GM19452 (cell line): ENCODE measurements at regions not wholly inside any gene's neighbourhood (a gene's known extent, or its start where the extent isn't known, plus 50 kb on each side); places are given as distances from the start of the nearest gene placed in this dataset.
"Not testable (repeated sequence)": the region's sequence is repeated elsewhere in the genome, so short reads cannot be mapped to it uniquely, and the experiment has no call there.

Experiments used
- ATAC-seq: cut with Tn5 transposase; IDR thresholded peaks from one replicate; pipeline ENCODE4 v1.9.1; 2021; ENCODE audit not compliant: unreplicated experiment

DNA sequence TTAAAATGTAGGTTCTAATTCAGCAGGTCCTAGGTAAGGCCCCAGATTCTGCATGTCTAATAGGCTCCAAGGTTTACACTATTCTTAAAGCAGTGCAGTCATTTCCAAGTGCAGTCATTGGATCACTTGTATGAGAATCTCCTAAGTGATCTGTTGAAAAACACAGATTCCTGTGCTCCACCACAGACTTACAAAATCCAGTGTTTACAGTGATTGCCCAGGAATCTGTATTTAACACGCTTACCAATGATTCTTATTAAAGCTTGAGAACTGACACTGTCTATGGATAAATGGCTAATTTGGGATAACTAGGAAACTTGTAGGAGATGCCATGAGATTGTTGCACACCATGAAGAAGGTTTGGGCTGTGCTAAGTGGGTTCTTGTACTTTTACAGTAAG is 104.6 kb upstream of the PLEKHG1 start:
- ATAC-seq, result no peak

DNA sequence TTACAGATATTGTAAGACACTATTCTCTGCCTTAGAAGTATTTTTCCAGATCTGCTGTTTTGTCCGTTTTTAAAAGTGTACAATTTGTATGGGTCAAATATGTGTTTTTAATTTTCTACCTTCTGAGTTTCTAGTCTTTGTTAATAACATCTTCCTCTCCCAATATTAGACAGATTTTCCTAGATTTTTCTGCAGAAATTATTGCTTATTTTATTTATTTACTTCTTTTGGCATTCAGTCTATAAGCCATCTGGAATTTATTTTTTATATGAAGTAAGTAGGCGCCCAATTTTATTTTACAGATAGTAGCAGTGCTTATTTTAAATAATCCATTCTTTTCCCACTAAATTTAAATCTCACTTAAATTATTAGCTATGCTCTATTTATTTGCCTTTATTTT is 103.1 kb upstream of the PLEKHG1 start:
- no peak for ATAC-seq

DNA sequence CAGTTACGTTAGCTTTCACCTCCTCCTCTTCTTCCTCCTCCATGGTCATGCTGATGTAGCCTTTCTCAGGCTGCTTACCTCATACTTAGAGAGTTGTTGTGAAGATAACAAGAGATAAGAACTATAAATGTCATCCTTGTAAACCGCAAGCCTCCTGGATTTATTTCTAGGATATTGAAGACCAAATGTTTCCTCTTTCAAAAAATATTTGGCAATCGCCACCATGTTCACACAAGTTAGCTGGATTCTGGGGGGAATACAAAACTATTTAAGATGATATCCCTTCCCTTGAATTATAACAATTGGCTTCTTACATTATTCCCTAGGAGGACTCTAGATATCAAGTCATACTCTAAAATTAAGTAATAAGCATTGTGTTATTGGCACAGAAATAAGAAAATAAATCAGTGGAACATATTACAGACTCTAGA is 99.8 kb upstream of the PLEKHG1 start:
- no peak for ATAC-seq

DNA sequence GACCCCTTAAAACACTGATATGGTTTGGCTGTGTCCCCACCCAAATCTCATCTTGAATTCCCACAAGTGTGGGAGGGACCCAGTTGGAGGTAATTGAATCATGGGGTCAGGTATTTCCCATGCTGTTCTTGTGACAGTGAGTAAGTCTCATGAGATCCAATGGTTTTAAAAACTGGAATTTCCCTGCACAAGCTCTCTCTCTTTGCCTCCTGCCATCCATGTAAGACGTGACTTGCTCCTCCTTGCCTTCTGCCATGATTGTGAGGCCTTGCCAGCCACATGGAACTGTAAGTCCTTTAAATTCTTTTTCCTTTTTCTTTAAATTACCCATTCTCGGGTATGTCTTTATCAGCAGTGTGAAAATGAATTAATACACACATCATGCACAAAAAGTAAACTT is 99.1 kb upstream of the PLEKHG1 start:
- ATAC-seq, result not testable (repeated sequence)

DNA sequence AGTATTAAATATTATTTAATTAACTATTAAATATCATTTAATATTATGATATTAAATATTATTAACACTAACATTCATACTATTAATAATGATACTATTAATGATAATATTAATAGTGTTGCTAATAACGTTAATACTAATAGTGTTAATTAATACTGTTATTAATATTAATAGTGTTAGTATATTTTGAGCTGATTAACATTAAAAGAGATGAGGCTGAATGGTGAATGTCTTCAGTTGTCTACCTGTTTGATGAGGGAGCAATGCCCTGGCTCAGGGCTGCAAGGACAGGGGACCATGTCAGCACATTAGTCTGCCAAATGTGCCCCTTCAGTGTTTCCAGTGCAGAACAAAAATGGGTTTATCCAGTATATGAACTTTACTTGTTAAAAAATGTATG is 96.6 kb upstream of the PLEKHG1 start:
- ATAC-seq, result no peak

DNA sequence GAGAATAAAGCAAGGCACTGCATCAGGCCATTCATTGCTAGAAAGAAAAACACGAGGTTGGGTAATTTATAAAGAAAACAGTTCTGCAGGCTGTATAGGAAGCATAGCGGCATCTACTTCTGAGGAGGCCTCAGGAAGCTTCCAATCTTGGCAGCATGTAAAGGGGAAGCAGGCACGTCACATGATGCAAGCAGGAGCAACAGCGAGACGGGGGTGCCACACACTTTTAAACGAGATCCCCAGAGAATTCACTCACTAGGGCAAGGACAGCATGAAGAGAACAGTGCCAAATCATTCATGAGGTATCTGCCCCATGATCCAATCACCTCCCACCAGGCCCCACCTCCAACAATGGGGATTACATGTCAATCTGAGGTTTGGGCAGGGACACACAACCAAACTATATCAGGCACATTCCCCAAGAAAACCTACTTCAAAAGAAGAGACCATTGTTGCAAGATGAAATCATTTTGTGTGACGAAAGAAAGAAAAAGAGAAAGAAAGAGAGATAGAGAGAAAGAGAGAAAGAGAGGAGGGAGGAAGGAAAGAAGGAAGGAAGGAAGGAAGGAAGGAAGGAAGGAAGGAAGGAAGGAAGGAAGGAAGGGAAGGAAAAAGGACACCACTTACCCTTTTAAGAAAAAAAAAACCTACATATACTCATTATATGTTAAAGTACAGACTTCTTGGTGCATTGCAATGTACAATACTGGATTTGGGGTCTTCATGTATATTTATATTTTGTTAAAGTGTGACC is 95.9 kb upstream of the PLEKHG1 start:
- ATAC-seq, result no peak

DNA sequence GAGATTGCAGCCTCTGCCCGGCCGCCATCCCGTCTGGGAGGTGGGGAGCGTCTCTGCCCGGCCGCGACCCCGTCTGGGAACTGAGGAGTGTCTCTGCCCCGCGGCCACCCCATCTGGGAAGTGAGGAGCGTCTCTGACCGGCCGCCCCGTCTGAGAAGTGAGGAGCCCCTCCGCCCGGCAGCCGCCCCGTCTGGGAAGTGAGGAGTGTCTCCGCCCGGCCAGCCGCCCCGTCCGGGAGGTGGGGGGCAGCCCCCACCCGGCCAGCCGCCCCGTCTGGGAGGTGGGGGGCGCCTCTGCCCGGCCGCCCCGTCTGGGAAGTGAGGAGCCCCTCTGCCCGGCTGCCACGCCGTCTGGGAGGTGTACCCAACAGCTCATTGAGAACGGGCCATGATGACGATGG is 92.3 kb upstream of the PLEKHG1 start:
- ATAC-seq, result not testable (repeated sequence)

DNA sequence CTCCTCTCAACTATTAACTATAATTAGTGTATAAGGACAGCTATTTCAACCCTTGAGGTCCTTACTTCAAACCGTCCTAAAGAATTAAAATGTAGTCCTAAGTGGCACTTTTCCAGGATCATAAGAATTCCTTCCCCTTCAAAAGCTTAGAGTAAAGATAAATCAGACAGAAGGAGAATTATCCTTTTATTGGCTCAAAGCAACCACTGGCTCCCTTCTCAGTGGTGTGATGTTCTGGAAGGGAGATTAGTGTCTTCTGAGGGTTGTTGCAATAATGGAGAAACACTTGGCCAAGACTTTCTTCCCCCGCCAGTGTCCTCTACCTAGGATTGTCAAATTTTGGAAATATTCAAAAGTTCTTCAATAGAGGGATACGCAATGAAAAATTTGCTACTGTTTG is 89.1 kb upstream of the PLEKHG1 start:
- no peak for ATAC-seq

DNA sequence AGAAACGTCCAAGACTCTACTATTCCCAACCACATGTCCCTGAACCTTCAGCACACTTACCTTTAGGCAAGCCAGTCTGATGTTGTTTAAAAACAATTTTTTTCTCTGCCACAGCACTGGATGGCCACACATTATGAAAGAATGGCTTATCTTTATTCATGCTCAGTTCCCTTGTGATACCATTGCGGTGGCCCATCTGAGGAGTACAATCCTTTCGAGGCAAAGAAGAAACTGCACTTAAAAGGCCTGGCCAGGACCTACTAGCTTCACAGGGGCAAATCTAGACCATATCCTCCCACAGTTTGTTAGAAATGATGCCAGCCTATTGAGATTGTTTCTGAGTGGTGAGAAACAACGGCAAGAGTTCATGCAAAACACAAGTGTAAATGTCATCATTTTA is 88.4 kb upstream of the PLEKHG1 start:
- no peak for ATAC-seq

DNA sequence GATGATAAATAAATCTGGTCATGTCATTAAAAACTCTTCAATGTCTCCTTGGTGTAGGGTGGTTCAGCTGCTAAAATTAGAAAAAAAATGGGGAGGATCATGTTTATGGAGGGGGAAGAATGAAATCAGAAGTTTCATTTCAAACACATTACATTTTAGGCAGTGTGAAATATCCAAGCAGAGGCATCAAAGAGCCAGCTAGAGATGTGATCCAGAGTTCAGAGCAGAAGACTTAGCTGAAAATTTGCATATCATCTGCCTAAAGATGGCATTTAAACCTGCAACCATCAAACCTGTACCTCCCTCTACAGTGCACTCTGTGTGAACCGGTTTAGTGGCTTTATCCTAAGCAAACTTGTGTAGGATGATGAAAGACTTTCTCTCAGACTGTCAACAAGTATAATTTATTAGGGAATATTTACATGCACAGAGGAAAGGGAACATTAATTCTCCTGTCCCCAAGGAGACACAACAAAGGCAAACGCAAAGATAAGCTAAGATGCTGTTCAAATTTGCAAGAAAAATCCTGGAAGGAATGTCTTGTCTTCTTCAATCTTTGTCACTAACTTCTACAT is 84.8 kb upstream of the PLEKHG1 start:
- ATAC-seq, result no peak

DNA sequence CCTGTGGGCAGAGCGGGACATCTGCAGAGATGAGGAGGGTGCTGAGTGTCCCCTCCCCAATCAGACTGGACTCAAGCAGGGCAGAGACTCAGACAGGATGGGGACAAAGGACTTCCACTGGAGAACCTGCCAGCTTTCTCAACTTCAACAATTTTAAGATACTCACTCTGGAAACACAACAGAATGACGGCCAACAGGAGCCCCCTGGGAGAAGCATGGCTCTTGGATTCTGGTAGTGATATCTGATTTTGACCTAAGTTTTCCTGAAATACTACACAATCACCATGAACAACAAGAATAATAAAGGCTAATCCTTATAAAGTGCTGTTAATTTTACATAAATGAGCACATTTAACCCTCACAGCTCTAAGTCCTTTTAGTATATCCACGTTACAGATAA is 83.5 kb upstream of the PLEKHG1 start:
- ATAC-seq, result no peak

DNA sequence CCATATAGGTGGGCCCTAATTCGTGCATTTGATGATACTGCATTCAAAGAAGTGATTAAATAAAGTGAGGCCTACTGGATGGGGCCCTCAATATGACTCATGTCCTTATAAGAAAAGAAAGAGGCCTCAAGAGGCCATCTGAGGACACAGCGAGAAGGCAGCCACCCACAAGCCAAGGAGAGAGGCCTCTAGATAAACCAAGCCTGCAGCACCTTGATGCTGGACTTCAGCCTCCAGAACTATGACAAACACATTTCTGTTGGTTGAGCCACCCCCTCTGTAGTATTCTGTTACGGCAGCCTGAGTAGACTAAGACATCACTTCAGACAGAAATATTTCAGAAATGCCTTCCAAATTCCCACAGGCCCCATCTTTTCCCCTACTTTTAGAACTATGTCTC is 82.5 kb upstream of the PLEKHG1 start:
- no peak for ATAC-seq

DNA sequence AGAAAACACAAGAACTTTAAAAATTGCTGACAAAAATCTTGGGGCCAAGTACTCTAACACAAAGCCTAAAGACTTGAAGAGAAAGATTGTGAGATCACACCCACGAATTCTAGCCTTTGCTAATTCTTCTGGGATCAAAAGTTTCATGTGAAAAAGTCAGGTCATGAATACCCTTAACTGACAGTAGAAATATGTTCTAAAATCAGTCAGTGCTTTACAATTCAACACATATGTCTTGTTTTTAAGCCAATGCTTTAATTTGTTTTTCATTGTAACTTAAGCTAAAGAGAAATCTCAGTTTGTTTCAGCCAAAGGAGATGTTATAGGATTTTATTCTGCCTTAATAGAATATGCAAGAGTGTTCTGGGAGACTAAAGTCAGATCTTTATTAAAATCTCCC is 78.2 kb upstream of the PLEKHG1 start:
- no peak for ATAC-seq

DNA sequence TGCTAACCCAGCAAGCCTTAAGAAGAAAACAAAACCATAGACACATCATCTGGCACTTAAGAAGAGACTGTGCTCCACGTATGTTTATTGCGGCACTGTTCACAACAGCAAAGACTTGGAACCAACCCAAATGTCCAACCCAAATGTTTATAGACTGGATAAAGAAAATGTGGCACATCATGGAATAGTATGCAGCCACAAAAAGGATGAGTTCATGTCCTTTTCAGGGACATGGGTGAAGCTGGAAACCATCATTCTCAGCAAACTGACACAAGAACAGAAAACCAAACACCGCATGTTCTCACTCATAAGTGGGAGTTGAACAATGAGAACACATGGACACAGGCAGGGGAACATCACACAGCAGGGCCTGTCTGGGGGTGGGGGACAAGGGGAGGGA is 76.5 kb upstream of the PLEKHG1 start:
- ATAC-seq, result not testable (repeated sequence)

DNA sequence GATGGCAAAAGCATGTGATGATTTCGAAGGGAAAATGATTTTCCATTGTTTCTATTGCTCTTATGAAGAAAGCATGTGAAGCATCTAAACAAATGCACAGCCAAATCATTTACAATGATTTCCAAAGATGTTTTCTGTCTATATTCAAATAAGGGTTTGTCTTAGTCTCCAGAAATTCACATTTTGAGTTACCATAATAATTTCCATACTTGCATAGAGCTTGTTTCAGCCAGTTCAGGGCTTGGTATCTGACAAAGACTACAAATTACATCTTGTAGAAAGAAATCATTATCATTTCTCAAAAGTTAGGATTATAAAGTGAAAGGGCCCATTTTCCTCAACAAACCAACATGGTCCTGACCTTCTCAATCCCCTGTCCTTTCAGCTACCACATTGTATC is 74.4 kb upstream of the PLEKHG1 start:
- ATAC-seq, result no peak

DNA sequence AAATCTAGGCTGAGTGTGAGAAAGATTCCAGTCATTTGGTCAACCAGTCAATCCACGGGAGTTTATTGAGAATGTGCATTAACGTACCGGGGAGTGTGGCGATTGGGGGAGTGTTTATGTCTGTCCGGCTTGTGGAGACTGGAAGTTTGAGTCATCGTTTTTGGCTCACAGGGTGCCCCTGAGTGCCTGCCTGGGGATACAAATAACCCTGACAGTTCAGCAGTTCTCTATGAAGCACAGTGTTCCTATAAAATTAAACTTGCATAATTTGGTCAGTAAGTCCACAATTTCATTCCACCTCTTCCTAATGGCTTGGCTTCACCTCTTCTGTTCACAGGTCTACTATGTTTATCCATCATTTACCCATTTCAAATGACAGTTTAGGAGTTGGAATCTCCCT is 72.6 kb upstream of the PLEKHG1 start:
- no peak for ATAC-seq

DNA sequence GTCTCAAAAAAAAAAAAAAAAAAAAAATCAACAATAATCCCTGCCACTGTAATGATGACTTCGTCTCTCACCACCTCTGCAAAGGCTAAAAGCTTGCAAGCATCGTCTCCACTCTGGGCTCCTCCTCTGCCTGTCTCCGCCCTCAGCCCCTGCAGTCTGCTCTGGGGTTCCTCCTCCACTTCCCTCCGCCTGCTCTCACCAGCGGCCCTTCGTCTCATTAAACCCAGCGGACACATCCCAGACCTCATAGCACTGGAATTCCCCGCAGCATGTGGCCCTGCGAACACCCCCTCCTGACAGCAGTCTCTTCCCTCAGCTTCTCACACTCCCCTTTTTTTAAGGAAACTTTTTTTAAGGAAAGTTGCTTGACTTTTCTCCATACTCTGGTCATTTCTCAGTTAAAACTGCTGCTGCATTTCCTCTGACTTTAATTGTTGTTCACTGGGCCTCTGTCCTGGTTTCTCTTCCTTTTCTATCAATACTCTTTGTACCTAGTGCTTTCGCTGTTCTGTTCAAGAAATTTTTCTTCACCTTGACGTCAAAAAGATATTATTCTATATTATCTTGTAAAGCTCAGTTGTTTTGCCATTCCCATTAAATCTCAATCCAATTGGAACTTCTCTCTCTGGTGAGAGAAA is 70.9 kb upstream of the PLEKHG1 start:
- ATAC-seq, result no peak

DNA sequence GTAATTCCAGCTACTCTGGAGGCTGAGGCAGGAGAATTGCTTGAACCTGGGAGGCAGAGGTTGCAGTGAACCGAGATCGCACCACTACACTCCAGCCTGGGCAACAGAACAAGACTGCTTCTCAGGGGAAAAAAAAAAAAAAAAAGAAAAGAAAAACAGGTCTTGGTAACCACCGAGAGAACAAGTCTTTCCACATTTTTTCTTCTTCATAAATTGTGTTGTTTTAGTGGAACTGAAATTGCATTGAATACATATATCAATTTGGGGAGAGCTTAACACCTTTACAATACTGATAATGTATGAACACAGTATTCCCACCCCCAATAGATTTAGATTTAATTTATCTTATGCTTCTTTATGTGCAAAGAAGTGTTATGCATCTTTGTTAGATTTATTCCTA is 70.0 kb upstream of the PLEKHG1 start:
- ATAC-seq, result no peak

DNA sequence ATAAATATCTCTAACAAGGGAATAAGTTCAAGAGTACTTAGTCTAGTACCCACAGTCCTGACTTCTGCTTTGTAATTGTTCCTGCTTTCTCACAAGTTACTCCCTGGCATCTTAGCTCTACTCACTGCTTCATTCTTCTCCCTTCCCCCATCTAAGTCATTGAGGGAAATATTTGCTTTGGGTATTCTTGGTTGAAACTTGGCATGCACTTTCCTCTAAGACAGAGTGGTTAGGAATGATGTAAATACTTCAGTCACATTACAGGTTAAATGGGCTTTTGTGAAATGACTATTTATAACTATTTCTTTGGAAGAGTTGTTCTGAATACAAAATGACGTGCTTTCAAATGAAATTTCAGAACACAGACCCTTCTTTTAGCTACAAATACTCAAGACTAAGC is 67.7 kb upstream of the PLEKHG1 start:
- ATAC-seq, result no peak

DNA sequence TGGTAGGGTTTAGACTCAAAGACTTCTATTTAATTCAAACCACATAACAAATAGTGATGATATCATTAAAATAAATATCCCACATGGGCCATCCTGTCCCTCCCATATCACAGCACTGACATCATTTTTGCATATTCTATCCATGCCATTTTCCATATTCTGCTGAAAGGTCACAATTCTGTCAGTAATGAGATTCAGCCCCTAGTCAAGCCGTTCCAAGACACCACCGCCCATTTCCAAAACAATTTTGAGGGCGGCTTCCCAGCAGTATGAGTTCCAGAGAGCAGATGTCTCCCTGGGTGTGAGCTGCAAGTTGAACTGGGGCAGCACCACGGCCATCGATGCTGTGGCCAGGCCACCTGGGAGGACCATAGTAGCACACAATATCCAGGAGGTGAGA is 65.1 kb upstream of the PLEKHG1 start:
- no peak for ATAC-seq

DNA sequence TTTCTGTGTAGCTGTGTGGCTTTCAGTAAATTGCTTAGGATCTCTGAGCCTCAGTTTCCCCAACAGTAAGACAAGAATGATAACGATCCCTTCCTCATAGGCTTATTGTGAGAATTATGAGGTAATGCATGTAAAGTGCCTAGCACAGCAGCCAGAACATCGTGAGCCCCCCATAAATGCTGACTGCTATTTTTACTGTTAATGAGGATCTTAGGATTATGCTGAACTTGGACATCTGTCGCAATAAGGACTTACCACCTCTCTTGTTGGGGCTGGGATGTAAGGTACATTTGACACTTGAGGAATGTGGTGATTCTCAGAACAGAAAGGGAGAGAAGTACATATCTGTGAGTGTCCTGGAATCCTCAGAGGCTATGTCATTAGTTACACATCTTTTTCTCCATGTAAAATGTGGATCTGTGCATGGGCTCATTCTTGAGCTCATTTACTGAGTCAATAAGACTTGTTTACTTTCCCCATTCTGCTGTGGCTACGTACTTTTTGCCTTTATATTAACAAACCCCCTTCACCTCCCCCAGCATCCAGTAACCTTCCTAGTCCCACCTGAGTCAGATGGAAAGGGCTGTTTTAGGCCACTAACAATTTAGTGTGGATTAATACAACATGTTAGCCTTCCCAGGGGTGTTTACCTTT is 64.4 kb upstream of the PLEKHG1 start:
- ATAC-seq, result no peak

DNA sequence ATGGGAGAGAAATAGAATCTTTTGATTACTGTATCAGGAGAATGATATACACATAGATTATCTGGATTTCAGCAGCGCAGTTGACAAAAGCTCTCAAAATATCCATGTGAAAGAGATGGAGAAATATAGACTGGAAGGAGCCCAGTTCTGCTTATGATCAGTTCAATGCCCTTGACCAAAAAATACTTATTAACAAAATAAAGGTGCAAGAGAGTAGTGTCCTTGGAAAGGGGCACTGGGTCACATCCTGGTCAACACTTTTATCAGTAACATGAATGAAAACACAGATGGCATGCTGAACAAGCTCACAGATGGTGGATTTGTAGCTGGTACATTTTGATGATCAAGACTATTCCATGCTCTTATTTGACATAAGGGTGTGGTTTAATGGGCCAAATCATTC is 63.9 kb upstream of the PLEKHG1 start:
- ATAC-seq, result no peak
